GM13976 (cell line): ENCODE measurements at regions not wholly inside any gene's neighbourhood (a gene's known extent, or its start where the extent isn't known, plus 50 kb on each side); places are given as distances from the start of the nearest gene placed in this dataset.

Experiments
- DNase-seq: peaks from one replicate; pipeline ENCODE4 v3.0.0; 2012; ENCODE audit warnings: low spot score
- CTCF ChIP-seq: IDR thresholded peaks from 2 replicates; pipeline ENCODE4 v1.5.1; 2012; ENCODE audit warnings: borderline replicate concordance, mild to moderate bottlenecking; ENCODE audit not compliant: insufficient read depth; ENCODE audit errors: extremely low read depth, missing control alignments, control extremely low read depth
- in situ Hi-C: fragments of 300-500 bp; cut with MboI; formaldehyde crosslinking; loops from one replicate; pipeline ENCODE4 v1.12.0; 2022; ENCODE audit warnings: low sequenced_read_pairs, mixed read lengths, inconsistent platforms; ENCODE audit not compliant: unreplicated experiment

- no peak for DNase-seq
- in situ Hi-C loops: no loop called here
- no peak for TF ChIP-seq CTCF
These were observed 491.3 kb upstream of the KLF12 start for GRCh38 chr13:74625541-74625940.

GRCh38 chr13:74623761-74624160, 489.6 kb upstream of the KLF12 start:
- in situ Hi-C loops: no loop called here
- no peak for TF ChIP-seq CTCF
- DNase-seq: no peak

DNA sequence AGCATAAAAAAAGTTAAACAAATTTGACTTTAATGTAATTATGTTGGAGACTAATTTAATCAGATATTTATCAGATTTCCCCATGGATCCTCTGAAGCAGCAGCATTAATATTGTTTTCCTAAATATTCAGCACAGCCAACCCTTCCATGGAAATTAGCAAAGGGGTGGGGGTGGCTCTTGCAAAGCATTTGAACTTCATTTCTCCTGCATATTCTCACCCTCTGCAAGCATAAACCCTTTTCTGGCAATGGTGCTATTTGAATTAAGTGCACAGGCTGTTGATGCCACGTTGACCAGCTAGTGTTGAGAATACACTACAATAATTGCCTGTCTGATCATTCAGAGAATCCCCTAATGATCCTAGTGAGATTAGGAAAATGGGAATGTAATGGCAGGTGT, 488.1 kb upstream of the KLF12 start:
- in situ Hi-C loops: no loop called here
- no peak for DNase-seq
- TF ChIP-seq CTCF: no peak

DNA sequence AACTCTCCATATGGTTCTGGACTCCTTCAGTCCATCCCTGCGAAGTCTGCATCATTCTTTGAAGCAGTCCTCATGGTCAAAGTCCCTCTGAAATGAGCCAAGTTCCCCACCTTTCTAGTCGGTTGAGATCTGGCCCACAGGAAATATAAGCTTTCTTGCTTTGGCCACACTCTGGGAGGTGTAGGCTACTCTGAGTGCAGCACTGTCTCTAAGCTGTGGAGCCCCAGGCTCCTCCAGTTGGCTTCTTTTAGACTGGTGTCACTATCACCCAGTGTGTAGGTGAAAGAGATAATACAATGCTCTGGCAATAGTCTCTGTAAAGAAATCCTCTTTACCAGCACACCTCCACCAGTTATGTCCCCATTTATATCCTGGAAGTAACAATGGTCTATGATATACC, 486.5 kb upstream of the KLF12 start:
- TF ChIP-seq CTCF: no peak
- DNase-seq: no peak
- in situ Hi-C loops: no loop called here

DNA sequence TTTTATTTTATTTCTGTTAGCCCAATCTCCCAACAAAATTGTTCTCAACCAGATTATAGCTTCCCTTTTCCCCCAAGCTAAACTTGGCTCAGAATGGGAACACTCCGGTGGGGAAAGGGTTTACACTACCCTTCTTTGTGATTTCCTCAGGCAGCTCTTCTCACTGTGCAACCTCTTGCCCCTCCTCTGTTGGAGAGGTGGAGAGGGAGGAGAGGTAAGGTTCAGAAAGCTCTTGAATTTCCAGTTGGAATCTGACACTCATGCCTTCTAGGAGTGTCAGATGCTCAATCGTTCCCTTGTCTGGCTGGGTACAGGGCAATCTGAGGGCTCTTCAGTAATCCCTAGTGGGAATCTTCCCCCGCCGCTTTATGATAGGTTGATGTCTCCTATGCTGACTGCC, 486.1 kb upstream of the KLF12 start:
- TF ChIP-seq CTCF: no peak
- DNase-seq: no peak
- in situ Hi-C loops: no loop called here

- no peak for TF ChIP-seq CTCF
- in situ Hi-C loops: no loop called here
- DNase-seq: no peak
These were observed 463.3 kb upstream of the KLF12 start for GRCh38 chr13:74597526-74597925.

DNA sequence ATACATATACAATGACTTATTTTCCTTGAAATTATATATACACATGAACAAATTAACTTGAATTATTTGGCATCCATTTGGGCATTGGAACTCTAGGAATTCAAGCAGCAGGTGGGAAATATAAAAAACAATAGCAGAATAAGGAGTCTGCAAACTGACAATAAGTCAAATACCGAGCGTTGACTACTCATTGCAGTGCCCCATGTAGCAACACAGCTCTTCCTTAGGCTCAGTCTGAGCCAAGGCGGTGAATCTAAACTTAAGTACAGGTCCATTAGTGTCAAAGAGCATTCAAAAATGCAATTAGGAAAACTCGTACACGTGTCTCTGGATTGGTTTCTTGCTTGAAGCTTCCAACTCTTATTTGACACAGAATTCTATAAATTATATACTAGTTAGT, 462.5 kb upstream of the KLF12 start:
- in situ Hi-C loops: no loop called here
- no peak for TF ChIP-seq CTCF
- no peak for DNase-seq
